ENCODE measurements at regions not wholly inside any gene's neighbourhood (a gene's known extent, or its start where the extent isn't known, plus 50 kb on each side); places are given as distances from the start of the nearest gene placed in this dataset.
"Not testable (repeated sequence)": the region's sequence is repeated elsewhere in the genome, so short reads cannot be mapped to it uniquely, and the experiment has no call there.

GRCh38 chr5:86244153-86244552, 373.6 kb upstream of the COX7C start:
- H3K36me3 ChIP-seq (ENCODE audit: control insufficient read depth, insufficient read depth, low read length): no peaks in the 10 kb centered on the region
- no peak for DNase-seq
- Mint-ChIP-seq H3K4me3 (no peak overlapping the region), H3K36me3 (no peaks in the 10 kb centered on the region), H3K4me1 (no peaks in the 10 kb centered on the region), H3K27me3 (no peaks in the 10 kb centered on the region), H3K9me3 (peaks cover 0 to 6% (median under 1%) of the 10 kb centered on the region in 7 donors), H3K27ac (no peak overlapping the region)
- no peaks in the 10 kb centered on the region for H3K4me1 ChIP-seq (ENCODE audit: control insufficient read depth, insufficient read depth, low read length, poor library complexity, severe bottlenecking)
- H3K9me3 ChIP-seq (ENCODE audit: control insufficient read depth in 2 of 2, low read length in 2 of 2): no peaks in the 10 kb centered on the region
- no peak overlapping the region for H3K4me3 ChIP-seq (ENCODE audit: low read depth, low read length)
- no peak for ATAC-seq (ENCODE audit: low read depth in 2 of 2)
- H3K27me3 ChIP-seq (ENCODE audit: control insufficient read depth, insufficient read depth, low read length): no peaks in the 10 kb centered on the region
- no peak overlapping the region for H3K27ac ChIP-seq (ENCODE audit: insufficient read depth, low read length, poor library complexity, severe bottlenecking)

- Mint-ChIP-seq H3K4me1 (no peaks in the 10 kb centered on the region), H3K27me3 (no peaks in the 10 kb centered on the region), H3K27ac (no peak overlapping the region), H3K9me3 (peaks cover 0 to 10% (median 3%) of the 10 kb centered on the region in 7 donors), H3K36me3 (no peaks in the 10 kb centered on the region), H3K4me3 (no peak overlapping the region)
- Histone ChIP-seq H3K36me3 (ENCODE audit: control insufficient read depth, insufficient read depth, low read length) (no peaks in the 10 kb centered on the region), H3K9me3 (ENCODE audit: control insufficient read depth in 2 of 2, low read length in 2 of 2) (no peaks in the 10 kb centered on the region), H3K4me1 (ENCODE audit: control insufficient read depth, insufficient read depth, low read length, poor library complexity, severe bottlenecking) (no peaks in the 10 kb centered on the region), H3K27ac (ENCODE audit: insufficient read depth, low read length, poor library complexity, severe bottlenecking) (no peak overlapping the region), H3K27me3 (ENCODE audit: control insufficient read depth, insufficient read depth, low read length) (no peaks in the 10 kb centered on the region), H3K4me3 (ENCODE audit: low read depth, low read length) (no peak overlapping the region)
- DNase-seq: no peak
- ATAC-seq (ENCODE audit: low read depth in 2 of 2): no peak
These were observed 359.9 kb upstream of the COX7C start for GRCh38 chr5:86257871-86258270.

GRCh38 chr5:86284400-86285190, 333.1 kb upstream of the COX7C start:
- H3K4me3 Mint-ChIP-seq; H3K27ac ChIP-seq (ENCODE audit: insufficient read depth, low read length, poor library complexity, severe bottlenecking); H3K4me1 Mint-ChIP-seq; H3K4me3 ChIP-seq (ENCODE audit: low read depth, low read length); H3K27me3 ChIP-seq (ENCODE audit: control insufficient read depth, insufficient read depth, low read length); ATAC-seq (ENCODE audit: low read depth in 2 of 2); H3K4me1 ChIP-seq (ENCODE audit: control insufficient read depth, insufficient read depth, low read length, poor library complexity, severe bottlenecking); DNase-seq; H3K36me3 Mint-ChIP-seq; H3K27ac Mint-ChIP-seq; H3K9me3 Mint-ChIP-seq; H3K9me3 ChIP-seq (ENCODE audit: control insufficient read depth in 2 of 2, low read length in 2 of 2); H3K36me3 ChIP-seq (ENCODE audit: control insufficient read depth, insufficient read depth, low read length); H3K27me3 Mint-ChIP-seq: not testable (repeated sequence)

GRCh38 chr5:86287437-86287836, 330.3 kb upstream of the COX7C start:
- H3K36me3 ChIP-seq (ENCODE audit: control insufficient read depth, insufficient read depth, low read length); H3K36me3 Mint-ChIP-seq; H3K4me1 Mint-ChIP-seq; H3K27me3 ChIP-seq (ENCODE audit: control insufficient read depth, insufficient read depth, low read length); H3K27ac Mint-ChIP-seq; H3K4me3 Mint-ChIP-seq; DNase-seq; ATAC-seq (ENCODE audit: low read depth in 2 of 2); H3K27me3 Mint-ChIP-seq; H3K27ac ChIP-seq (ENCODE audit: insufficient read depth, low read length, poor library complexity, severe bottlenecking); H3K4me3 ChIP-seq (ENCODE audit: low read depth, low read length); H3K9me3 Mint-ChIP-seq; H3K4me1 ChIP-seq (ENCODE audit: control insufficient read depth, insufficient read depth, low read length, poor library complexity, severe bottlenecking); H3K9me3 ChIP-seq (ENCODE audit: control insufficient read depth in 2 of 2, low read length in 2 of 2): not testable (repeated sequence)

GRCh38 chr5:86289786-86290185, 328.0 kb upstream of the COX7C start:
- not testable (repeated sequence) for H3K27ac ChIP-seq (ENCODE audit: insufficient read depth, low read length, poor library complexity, severe bottlenecking); H3K4me1 Mint-ChIP-seq; H3K27me3 Mint-ChIP-seq; ATAC-seq (ENCODE audit: low read depth in 2 of 2); H3K9me3 Mint-ChIP-seq; H3K27ac Mint-ChIP-seq; H3K4me3 ChIP-seq (ENCODE audit: low read depth, low read length); DNase-seq; H3K36me3 Mint-ChIP-seq; H3K4me3 Mint-ChIP-seq; H3K27me3 ChIP-seq (ENCODE audit: control insufficient read depth, insufficient read depth, low read length); H3K9me3 ChIP-seq (ENCODE audit: control insufficient read depth in 2 of 2, low read length in 2 of 2); H3K36me3 ChIP-seq (ENCODE audit: control insufficient read depth, insufficient read depth, low read length); H3K4me1 ChIP-seq (ENCODE audit: control insufficient read depth, insufficient read depth, low read length, poor library complexity, severe bottlenecking)

GRCh38 chr5:86292811-86293210, 324.9 kb upstream of the COX7C start:
- H3K36me3 Mint-ChIP-seq; H3K27me3 ChIP-seq (ENCODE audit: control insufficient read depth, insufficient read depth, low read length); ATAC-seq (ENCODE audit: low read depth in 2 of 2); H3K9me3 Mint-ChIP-seq; H3K4me1 ChIP-seq (ENCODE audit: control insufficient read depth, insufficient read depth, low read length, poor library complexity, severe bottlenecking); H3K4me3 Mint-ChIP-seq; H3K9me3 ChIP-seq (ENCODE audit: control insufficient read depth in 2 of 2, low read length in 2 of 2); H3K4me1 Mint-ChIP-seq; H3K27me3 Mint-ChIP-seq; H3K27ac ChIP-seq (ENCODE audit: insufficient read depth, low read length, poor library complexity, severe bottlenecking); H3K27ac Mint-ChIP-seq; H3K4me3 ChIP-seq (ENCODE audit: low read depth, low read length); H3K36me3 ChIP-seq (ENCODE audit: control insufficient read depth, insufficient read depth, low read length); DNase-seq: not testable (repeated sequence)

- not testable (repeated sequence) for DNase-seq; H3K4me1 ChIP-seq (ENCODE audit: control insufficient read depth, insufficient read depth, low read length, poor library complexity, severe bottlenecking); H3K4me3 Mint-ChIP-seq; H3K36me3 Mint-ChIP-seq; H3K9me3 ChIP-seq (ENCODE audit: control insufficient read depth in 2 of 2, low read length in 2 of 2); H3K27me3 ChIP-seq (ENCODE audit: control insufficient read depth, insufficient read depth, low read length); H3K36me3 ChIP-seq (ENCODE audit: control insufficient read depth, insufficient read depth, low read length); ATAC-seq (ENCODE audit: low read depth in 2 of 2); H3K9me3 Mint-ChIP-seq; H3K27ac Mint-ChIP-seq; H3K27ac ChIP-seq (ENCODE audit: insufficient read depth, low read length, poor library complexity, severe bottlenecking); H3K27me3 Mint-ChIP-seq; H3K4me3 ChIP-seq (ENCODE audit: low read depth, low read length); H3K4me1 Mint-ChIP-seq
These were observed 315.1 kb upstream of the COX7C start for GRCh38 chr5:86302643-86303042.

GRCh38 chr5:86305050-86305449, 312.7 kb upstream of the COX7C start:
- H3K4me1 Mint-ChIP-seq; H3K4me3 Mint-ChIP-seq; H3K27ac ChIP-seq (ENCODE audit: insufficient read depth, low read length, poor library complexity, severe bottlenecking); H3K27ac Mint-ChIP-seq; H3K36me3 ChIP-seq (ENCODE audit: control insufficient read depth, insufficient read depth, low read length); H3K4me1 ChIP-seq (ENCODE audit: control insufficient read depth, insufficient read depth, low read length, poor library complexity, severe bottlenecking); ATAC-seq (ENCODE audit: low read depth in 2 of 2); H3K9me3 ChIP-seq (ENCODE audit: control insufficient read depth in 2 of 2, low read length in 2 of 2); H3K4me3 ChIP-seq (ENCODE audit: low read depth, low read length); H3K36me3 Mint-ChIP-seq; H3K27me3 Mint-ChIP-seq; H3K9me3 Mint-ChIP-seq; H3K27me3 ChIP-seq (ENCODE audit: control insufficient read depth, insufficient read depth, low read length): not testable (repeated sequence)
- peak in 1 of 3 donors; percentile 0 for DNase-seq
